Body of pancreas (tissue), 4 donors: ENCODE measurements at regions not wholly inside any gene's neighbourhood (a gene's known extent, or its start where the extent isn't known, plus 50 kb on each side); places are given as distances from the start of the nearest gene placed in this dataset.

ENCODE experiments used
- ATAC-seq: fragments of 150-250 bp; one replicate; pipeline ENCODE4 v1.9.1; 2016
- DNase-seq, 4 donors: peaks; one replicate each; pipeline ENCODE4 v3.0.0-alpha.2; 2019
- H3K27ac ChIP-seq, 4 donors: fragments of 200-600 bp; sonication (generic); 1 replicate in 3 of 4; 2 replicates in 1 of 4; pipeline versions ENCODE4 v1.5.1 to v1.6.1; 2016 to 2019; ENCODE audit warnings: mild to moderate bottlenecking in 1 of 4, mixed read lengths in 1 of 4, moderate library complexity in 1 of 4
- H3K27me3 ChIP-seq, 2 donors: fragments of 200-600 bp; sonication (generic); one replicate each; pipeline ENCODE4 v1.6.0; 2016; ENCODE audit warnings: mild to moderate bottlenecking in 1 of 2
- H3K36me3 ChIP-seq, 2 donors: fragments of 200-600 bp; sonication (generic); replicated peaks in 1 of 2; 2 replicates each; pipeline ENCODE4 v1.5.1; 2016; ENCODE audit warnings: low read depth in 2 of 2; ENCODE audit not compliant: insufficient read depth in 1 of 2
- H3K4me1 ChIP-seq: fragments of 200-600 bp; sonication (generic); one replicate; pipeline ENCODE4 v1.6.0; 2016
- H3K4me3 ChIP-seq, 2 donors: fragments of 200-600 bp; sonication (generic); 1 replicate in 1 of 2; 2 replicates in 1 of 2; pipeline ENCODE4 v1.5.1; 2016 to 2019
- H3K9me3 ChIP-seq, 3 donors: fragments of 200-600 bp; sonication (generic); 1 replicate in 2 of 3; 2 replicates in 1 of 3; pipeline ENCODE4 v1.5.1; 2016
- CTCF ChIP-seq, 7 experiments: fragments of 450-650 bp in 4 of 7; fragments of 200-600 bp in 3 of 7; sonication (generic) in 3 of 7; IDR thresholded peaks; one replicate each; pipeline ENCODE4 v1.5.1; 2016 to 2019; ENCODE audit warnings: antibody characterized with exemption in 7 of 7
- POLR2A ChIP-seq, 3 donors: fragments of 450-650 bp; IDR thresholded peaks; one replicate each; pipeline ENCODE4 v1.6.1; 2016; ENCODE audit warnings: antibody characterized with exemption in 3 of 3, mild to moderate bottlenecking in 2 of 3
- WGBS, 2 donors: methylation state at CpG; one replicate each; pipeline ENCODE4 v1.1.5; 2017; 5-methylcytosine and 5-hydroxymethylcytosine counted together
- intact Hi-C: fragments of 100-400 bp; cut with DNase I; formaldehyde crosslinking; loops from one replicate; pipeline ENCODE4 v1.15.1; 2023

GRCh38 chr10:43820663-43821062, 172.0 kb upstream of the ZNF32 start:
- no peak overlapping the region for H3K4me3 ChIP-seq
- WGBS, 2 donors: 75 to 79% methylated on average over 3 of the region's 3 CpGs
- no peaks in the 10 kb centered on the region for H3K9me3 ChIP-seq
- H3K27ac ChIP-seq: no peak overlapping the region
- intact Hi-C loops: no loop called here
- DNase-seq (no peak), ATAC-seq (no peak)
- no peaks in the 10 kb centered on the region for H3K36me3 ChIP-seq
- no peaks in the 10 kb centered on the region for H3K27me3 ChIP-seq
- TF ChIP-seq POLR2A (IDR thresholded peaks at IDR 0.05): no peak
- H3K4me1 ChIP-seq: no peaks in the 10 kb centered on the region

GRCh38 chr10:43819464-43820230, 171.0 kb upstream of the ZNF32 start:
- Histone ChIP-seq H3K27ac (no peak overlapping the region), H3K27me3 (no peaks in the 10 kb centered on the region), H3K36me3 (no peaks in the 10 kb centered on the region), H3K4me1 (no peaks in the 10 kb centered on the region), H3K9me3 (no peaks in the 10 kb centered on the region), H3K4me3 (no peak overlapping the region)
- WGBS, 2 donors: 84% methylated on average over 19 to 22 of the region's 22 CpGs
- no peak for TF ChIP-seq CTCF (IDR thresholded peaks at IDR 0.05)
- no peak for TF ChIP-seq POLR2A (IDR thresholded peaks at IDR 0.05)
- DNase-seq: no peak
- ATAC-seq: no peak
- intact Hi-C loops: no loop called here

GRCh38 chr10:43818687-43819086, 170.0 kb upstream of the ZNF32 start:
- Histone ChIP-seq H3K9me3 (no peaks in the 10 kb centered on the region), H3K4me1 (no peaks in the 10 kb centered on the region), H3K4me3 (no peak overlapping the region), H3K27ac (no peak overlapping the region), H3K36me3 (no peaks in the 10 kb centered on the region), H3K27me3 (no peaks in the 10 kb centered on the region)
- WGBS, 2 donors: 76 to 80% methylated on average over 4 of the region's 4 CpGs
- DNase-seq (no peak), ATAC-seq (no peak)
- intact Hi-C loops: no loop called here
- no peak for TF ChIP-seq POLR2A (IDR thresholded peaks at IDR 0.05)
- TF ChIP-seq CTCF (IDR thresholded peaks at IDR 0.05): no peak

- no peak for DNase-seq
- H3K27ac ChIP-seq: no peak overlapping the region
- WGBS, 2 donors: 71 to 78% methylated on average over 4 of the region's 4 CpGs
Measured at GRCh38 chr10:43817368-43817767, 168.7 kb upstream of the ZNF32 start.

More at GRCh38 chr10:43817368-43817767, 168.7 kb upstream of the ZNF32 start:
- H3K9me3 ChIP-seq: no peaks in the 10 kb centered on the region
- no peaks in the 10 kb centered on the region for H3K27me3 ChIP-seq
- TF ChIP-seq POLR2A (IDR thresholded peaks at IDR 0.05) (no peak), CTCF (IDR thresholded peaks at IDR 0.05) (no peak)
- no peak overlapping the region for H3K4me3 ChIP-seq
- H3K4me1 ChIP-seq: no peaks in the 10 kb centered on the region
- intact Hi-C loops: no loop called here
- ATAC-seq: no peak
- no peaks in the 10 kb centered on the region for H3K36me3 ChIP-seq
